ENCODE measurements at regions not wholly inside any gene's neighbourhood (a gene's known extent, or its start where the extent isn't known, plus 50 kb on each side); places are given as distances from the start of the nearest gene placed in this dataset.
"Not testable (repeated sequence)": the region's sequence is repeated elsewhere in the genome, so short reads cannot be mapped to it uniquely, and the experiment has no call there.

GRCh38 chr15:25106209-25106608 is 151.4 kb downstream of the SNRPN start:
- in situ Hi-C loops (cut with HindIII; ENCODE audit: low pct_unique_long_range_greater_than_20kb, low sequenced_read_pairs), result no loop called here
- no peak for DNase-seq (ENCODE audit: low read depth, low spot score)

- in situ Hi-C loops (cut with HindIII; ENCODE audit: low pct_unique_long_range_greater_than_20kb, low sequenced_read_pairs), result no loop called here
- no peak for DNase-seq (ENCODE audit: low read depth, low spot score)
Measured at GRCh38 chr15:25133804-25134203, 179.0 kb downstream of the SNRPN start.

- in situ Hi-C loops (cut with HindIII; ENCODE audit: low pct_unique_long_range_greater_than_20kb, low sequenced_read_pairs), result no loop called here
- DNase-seq (ENCODE audit: low read depth, low spot score), result no peak
Measured at GRCh38 chr15:25134546-25134945, 179.8 kb downstream of the SNRPN start.

GRCh38 chr15:25136119-25136518 is 181.3 kb downstream of the SNRPN start:
- DNase-seq (ENCODE audit: low read depth, low spot score), result peak; percentile 46
- in situ Hi-C loops (cut with HindIII; ENCODE audit: low pct_unique_long_range_greater_than_20kb, low sequenced_read_pairs), result no loop called here

- in situ Hi-C loops (cut with HindIII; ENCODE audit: low pct_unique_long_range_greater_than_20kb, low sequenced_read_pairs), result no loop called here
- no peak for DNase-seq (ENCODE audit: low read depth, low spot score)
Measured at GRCh38 chr15:25137013-25137412, 182.2 kb downstream of the SNRPN start.

GRCh38 chr15:25169318-25169717 is 214.5 kb downstream of the SNRPN start:
- no peak for DNase-seq (ENCODE audit: low read depth, low spot score)
- in situ Hi-C loops (cut with HindIII; ENCODE audit: low pct_unique_long_range_greater_than_20kb, low sequenced_read_pairs), result no loop called here

- DNase-seq (ENCODE audit: low read depth, low spot score), result no peak
- in situ Hi-C loops (cut with HindIII; ENCODE audit: low pct_unique_long_range_greater_than_20kb, low sequenced_read_pairs), result no loop called here
Measured at GRCh38 chr15:25170113-25170731, 215.4 kb downstream of the SNRPN start.

- no peak for DNase-seq (ENCODE audit: low read depth, low spot score)
- in situ Hi-C loops (cut with HindIII; ENCODE audit: low pct_unique_long_range_greater_than_20kb, low sequenced_read_pairs), result no loop called here
Measured at GRCh38 chr15:25170781-25171110, 216.0 kb downstream of the SNRPN start.

- in situ Hi-C loops (cut with HindIII; ENCODE audit: low pct_unique_long_range_greater_than_20kb, low sequenced_read_pairs), result no loop called here
- DNase-seq (ENCODE audit: low read depth, low spot score), result no peak
Measured at GRCh38 chr15:25171111-25171811, 216.5 kb downstream of the SNRPN start.

- no peak for DNase-seq (ENCODE audit: low read depth, low spot score)
- in situ Hi-C loops (cut with HindIII; ENCODE audit: low pct_unique_long_range_greater_than_20kb, low sequenced_read_pairs), result no loop called here
Measured at GRCh38 chr15:25171856-25172687, 217.3 kb downstream of the SNRPN start.

GRCh38 chr15:25172691-25173090 is 217.9 kb downstream of the SNRPN start:
- in situ Hi-C loops (cut with HindIII; ENCODE audit: low pct_unique_long_range_greater_than_20kb, low sequenced_read_pairs), result no loop called here
- no peak for DNase-seq (ENCODE audit: low read depth, low spot score)

- in situ Hi-C loops (cut with HindIII; ENCODE audit: low pct_unique_long_range_greater_than_20kb, low sequenced_read_pairs), result no loop called here
- no peak for DNase-seq (ENCODE audit: low read depth, low spot score)
Measured at GRCh38 chr15:25173241-25174028, 218.6 kb downstream of the SNRPN start.

- in situ Hi-C loops (cut with HindIII; ENCODE audit: low pct_unique_long_range_greater_than_20kb, low sequenced_read_pairs); DNase-seq (ENCODE audit: low read depth, low spot score): not testable (repeated sequence)
Measured at GRCh38 chr15:25174149-25174548, 219.4 kb downstream of the SNRPN start.

- DNase-seq (ENCODE audit: low read depth, low spot score), result no peak
- in situ Hi-C loops (cut with HindIII; ENCODE audit: low pct_unique_long_range_greater_than_20kb, low sequenced_read_pairs), result no loop called here
Measured at GRCh38 chr15:25175033-25175788, 220.4 kb downstream of the SNRPN start.

- in situ Hi-C loops (cut with HindIII; ENCODE audit: low pct_unique_long_range_greater_than_20kb, low sequenced_read_pairs), result no loop called here
Measured at GRCh38 chr15:25175789-25176615, 221.2 kb downstream of the SNRPN start.

GRCh38 chr15:25176616-25176923 is 221.8 kb downstream of the SNRPN start:
- in situ Hi-C loops (cut with HindIII; ENCODE audit: low pct_unique_long_range_greater_than_20kb, low sequenced_read_pairs), result no loop called here
- DNase-seq (ENCODE audit: low read depth, low spot score), result no peak

More at GRCh38 chr15:25175789-25176615, 221.2 kb downstream of the SNRPN start:
- no peak for DNase-seq (ENCODE audit: low read depth, low spot score)
